H1 (cell line): ENCODE measurements at regions not wholly inside any gene's neighbourhood (a gene's known extent, or its start where the extent isn't known, plus 50 kb on each side); places are given as distances from the start of the nearest gene placed in this dataset.

ENCODE experiments used
- CHD2 ChIP-seq: IDR thresholded peaks from 2 replicates; pipeline ENCODE4 v1.6.1; 2012; ENCODE audit warnings: low read length, improper control_type of control experiment
- TF ChIP-seq, protein P1 (sequence below): fragments of 300-600 bp; sonication (generic); IDR thresholded peaks from 2 replicates; pipeline ENCODE4 v1.7.1; 2012; ENCODE audit warnings: low read length, moderate library complexity, mild to moderate bottlenecking, inconsistent platforms; ENCODE audit not compliant: insufficient replicate concordance
- TF ChIP-seq, protein P2 (sequence below): IDR thresholded peaks from 2 replicates; pipeline ENCODE4 v1.6.1; 2011; ENCODE audit warnings: low read depth, mild to moderate bottlenecking, low read length; ENCODE audit not compliant: insufficient read depth
- TF ChIP-seq, protein P3 (sequence below): IDR thresholded peaks from 2 replicates; pipeline ENCODE4 v1.6.1; 2012; ENCODE audit warnings: inconsistent platforms

DNA sequence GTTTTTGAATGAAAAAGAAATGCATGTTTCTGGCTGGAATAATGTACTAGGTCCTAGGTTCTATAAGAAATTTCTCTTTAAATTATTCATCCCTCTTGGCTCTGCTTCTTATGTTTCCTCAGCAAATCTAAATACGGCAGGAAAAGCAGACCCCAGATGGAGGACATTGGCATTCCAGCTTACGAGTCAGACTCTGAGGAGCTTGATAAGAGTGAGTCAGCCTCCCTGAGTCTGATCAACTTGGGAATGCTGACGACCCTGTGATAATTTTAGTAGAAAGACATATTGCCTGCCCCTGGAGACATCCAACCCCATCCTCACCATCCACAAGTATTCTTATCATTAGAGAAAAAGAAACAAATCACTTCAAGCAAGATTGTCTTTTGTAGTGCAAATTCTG, 509.7 kb upstream of the MARCKS start (continued):
- TF ChIP-seq, protein P1, sequence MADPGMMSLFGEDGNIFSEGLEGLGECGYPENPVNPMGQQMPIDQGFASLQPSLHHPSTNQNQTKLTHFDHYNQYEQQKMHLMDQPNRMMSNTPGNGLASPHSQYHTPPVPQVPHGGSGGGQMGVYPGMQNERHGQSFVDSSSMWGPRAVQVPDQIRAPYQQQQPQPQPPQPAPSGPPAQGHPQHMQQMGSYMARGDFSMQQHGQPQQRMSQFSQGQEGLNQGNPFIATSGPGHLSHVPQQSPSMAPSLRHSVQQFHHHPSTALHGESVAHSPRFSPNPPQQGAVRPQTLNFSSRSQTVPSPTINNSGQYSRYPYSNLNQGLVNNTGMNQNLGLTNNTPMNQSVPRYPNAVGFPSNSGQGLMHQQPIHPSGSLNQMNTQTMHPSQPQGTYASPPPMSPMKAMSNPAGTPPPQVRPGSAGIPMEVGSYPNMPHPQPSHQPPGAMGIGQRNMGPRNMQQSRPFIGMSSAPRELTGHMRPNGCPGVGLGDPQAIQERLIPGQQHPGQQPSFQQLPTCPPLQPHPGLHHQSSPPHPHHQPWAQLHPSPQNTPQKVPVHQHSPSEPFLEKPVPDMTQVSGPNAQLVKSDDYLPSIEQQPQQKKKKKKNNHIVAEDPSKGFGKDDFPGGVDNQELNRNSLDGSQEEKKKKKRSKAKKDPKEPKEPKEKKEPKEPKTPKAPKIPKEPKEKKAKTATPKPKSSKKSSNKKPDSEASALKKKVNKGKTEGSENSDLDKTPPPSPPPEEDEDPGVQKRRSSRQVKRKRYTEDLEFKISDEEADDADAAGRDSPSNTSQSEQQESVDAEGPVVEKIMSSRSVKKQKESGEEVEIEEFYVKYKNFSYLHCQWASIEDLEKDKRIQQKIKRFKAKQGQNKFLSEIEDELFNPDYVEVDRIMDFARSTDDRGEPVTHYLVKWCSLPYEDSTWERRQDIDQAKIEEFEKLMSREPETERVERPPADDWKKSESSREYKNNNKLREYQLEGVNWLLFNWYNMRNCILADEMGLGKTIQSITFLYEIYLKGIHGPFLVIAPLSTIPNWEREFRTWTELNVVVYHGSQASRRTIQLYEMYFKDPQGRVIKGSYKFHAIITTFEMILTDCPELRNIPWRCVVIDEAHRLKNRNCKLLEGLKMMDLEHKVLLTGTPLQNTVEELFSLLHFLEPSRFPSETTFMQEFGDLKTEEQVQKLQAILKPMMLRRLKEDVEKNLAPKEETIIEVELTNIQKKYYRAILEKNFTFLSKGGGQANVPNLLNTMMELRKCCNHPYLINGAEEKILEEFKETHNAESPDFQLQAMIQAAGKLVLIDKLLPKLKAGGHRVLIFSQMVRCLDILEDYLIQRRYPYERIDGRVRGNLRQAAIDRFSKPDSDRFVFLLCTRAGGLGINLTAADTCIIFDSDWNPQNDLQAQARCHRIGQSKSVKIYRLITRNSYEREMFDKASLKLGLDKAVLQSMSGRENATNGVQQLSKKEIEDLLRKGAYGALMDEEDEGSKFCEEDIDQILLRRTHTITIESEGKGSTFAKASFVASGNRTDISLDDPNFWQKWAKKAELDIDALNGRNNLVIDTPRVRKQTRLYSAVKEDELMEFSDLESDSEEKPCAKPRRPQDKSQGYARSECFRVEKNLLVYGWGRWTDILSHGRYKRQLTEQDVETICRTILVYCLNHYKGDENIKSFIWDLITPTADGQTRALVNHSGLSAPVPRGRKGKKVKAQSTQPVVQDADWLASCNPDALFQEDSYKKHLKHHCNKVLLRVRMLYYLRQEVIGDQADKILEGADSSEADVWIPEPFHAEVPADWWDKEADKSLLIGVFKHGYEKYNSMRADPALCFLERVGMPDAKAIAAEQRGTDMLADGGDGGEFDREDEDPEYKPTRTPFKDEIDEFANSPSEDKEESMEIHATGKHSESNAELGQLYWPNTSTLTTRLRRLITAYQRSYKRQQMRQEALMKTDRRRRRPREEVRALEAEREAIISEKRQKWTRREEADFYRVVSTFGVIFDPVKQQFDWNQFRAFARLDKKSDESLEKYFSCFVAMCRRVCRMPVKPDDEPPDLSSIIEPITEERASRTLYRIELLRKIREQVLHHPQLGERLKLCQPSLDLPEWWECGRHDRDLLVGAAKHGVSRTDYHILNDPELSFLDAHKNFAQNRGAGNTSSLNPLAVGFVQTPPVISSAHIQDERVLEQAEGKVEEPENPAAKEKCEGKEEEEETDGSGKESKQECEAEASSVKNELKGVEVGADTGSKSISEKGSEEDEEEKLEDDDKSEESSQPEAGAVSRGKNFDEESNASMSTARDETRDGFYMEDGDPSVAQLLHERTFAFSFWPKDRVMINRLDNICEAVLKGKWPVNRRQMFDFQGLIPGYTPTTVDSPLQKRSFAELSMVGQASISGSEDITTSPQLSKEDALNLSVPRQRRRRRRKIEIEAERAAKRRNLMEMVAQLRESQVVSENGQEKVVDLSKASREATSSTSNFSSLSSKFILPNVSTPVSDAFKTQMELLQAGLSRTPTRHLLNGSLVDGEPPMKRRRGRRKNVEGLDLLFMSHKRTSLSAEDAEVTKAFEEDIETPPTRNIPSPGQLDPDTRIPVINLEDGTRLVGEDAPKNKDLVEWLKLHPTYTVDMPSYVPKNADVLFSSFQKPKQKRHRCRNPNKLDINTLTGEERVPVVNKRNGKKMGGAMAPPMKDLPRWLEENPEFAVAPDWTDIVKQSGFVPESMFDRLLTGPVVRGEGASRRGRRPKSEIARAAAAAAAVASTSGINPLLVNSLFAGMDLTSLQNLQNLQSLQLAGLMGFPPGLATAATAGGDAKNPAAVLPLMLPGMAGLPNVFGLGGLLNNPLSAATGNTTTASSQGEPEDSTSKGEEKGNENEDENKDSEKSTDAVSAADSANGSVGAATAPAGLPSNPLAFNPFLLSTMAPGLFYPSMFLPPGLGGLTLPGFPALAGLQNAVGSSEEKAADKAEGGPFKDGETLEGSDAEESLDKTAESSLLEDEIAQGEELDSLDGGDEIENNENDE: no peak
- TF ChIP-seq CHD2: no peak
- TF ChIP-seq, protein P2, sequence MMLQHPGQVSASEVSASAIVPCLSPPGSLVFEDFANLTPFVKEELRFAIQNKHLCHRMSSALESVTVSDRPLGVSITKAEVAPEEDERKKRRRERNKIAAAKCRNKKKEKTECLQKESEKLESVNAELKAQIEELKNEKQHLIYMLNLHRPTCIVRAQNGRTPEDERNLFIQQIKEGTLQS: no peak
- TF ChIP-seq, protein P3, sequence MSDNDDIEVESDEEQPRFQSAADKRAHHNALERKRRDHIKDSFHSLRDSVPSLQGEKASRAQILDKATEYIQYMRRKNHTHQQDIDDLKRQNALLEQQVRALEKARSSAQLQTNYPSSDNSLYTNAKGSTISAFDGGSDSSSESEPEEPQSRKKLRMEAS: no peak
